GM19463 (cell line): ENCODE measurements at regions not wholly inside any gene's neighbourhood (a gene's known extent, or its start where the extent isn't known, plus 50 kb on each side); places are given as distances from the start of the nearest gene placed in this dataset.
"Not testable (repeated sequence)": the region's sequence is repeated elsewhere in the genome, so short reads cannot be mapped to it uniquely, and the experiment has no call there.

Experiments
- ATAC-seq: cut with Tn5 transposase; IDR thresholded peaks from one replicate; pipeline ENCODE4 v1.9.1; 2021; ENCODE audit warnings: mild to moderate bottlenecking, moderate library complexity; ENCODE audit not compliant: unreplicated experiment

DNA sequence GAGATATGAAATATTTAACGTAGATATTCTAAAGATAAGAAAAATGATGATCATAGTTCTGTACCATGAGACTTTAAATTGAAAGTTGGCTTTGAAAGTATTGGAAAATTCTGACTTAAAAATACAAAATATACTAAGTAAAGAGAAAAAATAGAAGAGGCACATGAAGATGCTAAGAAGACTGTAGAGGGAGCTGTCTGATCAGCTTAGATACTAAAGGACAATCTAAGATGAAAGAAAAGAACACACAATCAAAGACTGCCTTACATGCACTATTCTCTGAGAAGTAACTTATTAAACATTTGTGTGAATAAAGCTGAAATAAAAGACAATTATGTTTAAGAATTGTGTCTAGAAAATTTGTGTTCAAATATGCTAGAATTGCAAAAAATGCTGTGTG lies 55.1 kb downstream of the RBMXL2 start:
- no peak for ATAC-seq

DNA sequence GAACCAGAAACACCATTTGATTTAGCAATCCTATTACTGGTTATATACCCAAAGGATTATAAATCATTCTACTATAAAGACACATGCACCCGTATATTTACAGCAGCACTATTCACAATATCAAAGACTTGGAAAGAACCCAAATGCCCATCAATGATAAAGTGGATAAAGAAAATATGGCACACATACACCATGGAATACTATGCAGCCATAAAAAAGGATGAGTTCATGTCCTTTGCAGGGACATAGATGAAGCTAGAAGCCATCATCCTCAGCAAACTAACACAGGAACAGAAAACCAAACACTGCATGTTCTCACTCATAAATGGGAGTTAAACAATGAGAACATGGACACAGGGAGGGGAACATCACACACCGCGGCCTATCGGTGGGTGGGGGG lies 61.3 kb downstream of the RBMXL2 start:
- not testable (repeated sequence) for ATAC-seq

DNA sequence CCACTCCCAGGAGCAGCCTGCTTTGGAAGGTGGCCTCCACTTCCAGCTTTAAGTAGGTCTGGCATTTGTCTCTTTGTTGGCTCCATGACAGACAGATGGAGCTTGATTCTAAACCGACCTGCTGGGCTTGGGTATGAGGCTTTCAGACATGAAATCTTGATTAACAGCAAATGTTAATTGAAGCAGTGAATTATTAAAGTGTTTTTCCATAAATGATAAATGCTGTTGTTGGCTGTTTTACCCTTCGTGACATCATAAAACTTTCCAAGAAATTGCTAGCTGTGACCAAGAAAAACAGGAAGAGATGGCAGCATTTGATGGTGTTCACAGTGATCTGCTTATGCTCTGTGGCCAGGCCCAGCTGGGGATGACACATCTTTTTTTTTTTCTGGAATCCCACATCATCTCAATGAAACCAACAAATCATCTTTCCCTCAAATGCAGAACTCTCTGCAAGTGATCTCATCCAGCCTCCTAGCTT lies 66.1 kb downstream of the RBMXL2 start:
- ATAC-seq, result no peak

DNA sequence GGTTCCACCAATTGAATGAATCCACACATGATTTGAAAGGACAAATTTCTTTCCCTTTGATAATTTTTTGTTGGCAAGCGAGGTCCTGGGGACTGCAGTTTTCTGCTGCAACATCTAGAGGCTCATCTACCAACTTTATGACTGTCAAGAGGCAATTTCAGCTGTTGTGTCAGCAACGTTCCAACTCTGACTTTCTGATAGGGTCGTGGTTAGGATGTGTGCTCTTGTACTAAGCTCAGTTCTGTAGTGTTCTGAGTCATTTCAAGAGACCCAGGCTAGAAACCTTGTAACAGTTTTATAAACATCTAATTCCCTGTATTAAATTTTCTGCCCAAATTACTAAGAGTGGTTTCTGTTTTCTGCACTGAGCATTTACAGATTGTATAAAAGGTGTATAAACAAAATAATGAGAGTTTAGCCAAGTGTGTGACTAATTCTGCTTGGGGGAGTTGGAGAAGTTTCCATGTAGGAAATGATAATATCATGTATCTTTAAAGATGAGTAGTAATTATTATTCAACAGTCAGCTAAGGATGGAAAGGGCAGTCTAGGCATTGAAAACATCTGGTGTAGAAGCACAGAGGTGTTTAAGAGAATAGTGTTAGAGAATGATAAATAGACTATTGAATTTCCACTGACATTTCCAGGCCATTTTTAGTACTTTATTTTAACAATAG lies 72.2 kb downstream of the RBMXL2 start:
- peak; percentile 47 for ATAC-seq

DNA sequence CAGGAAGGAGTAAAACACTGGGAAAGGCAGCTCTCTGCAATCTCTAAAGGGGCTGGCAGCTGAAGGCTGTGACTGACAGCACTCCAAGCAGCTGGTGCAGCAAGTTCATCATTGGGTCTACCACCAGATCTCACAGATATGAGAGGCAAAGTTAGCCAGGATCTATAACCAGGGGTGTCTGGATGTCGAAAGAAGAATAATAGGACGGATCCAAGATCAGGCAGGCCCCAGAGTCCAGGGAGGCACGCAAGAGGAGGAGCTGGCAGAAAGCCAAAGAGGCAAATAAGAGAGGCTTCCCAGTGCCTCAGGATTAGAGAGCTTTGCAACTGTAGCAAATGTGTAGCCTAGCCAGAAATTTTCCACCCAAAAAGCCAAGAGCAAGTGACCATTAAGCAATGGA lies 77.1 kb downstream of the RBMXL2 start:
- ATAC-seq, result no peak

DNA sequence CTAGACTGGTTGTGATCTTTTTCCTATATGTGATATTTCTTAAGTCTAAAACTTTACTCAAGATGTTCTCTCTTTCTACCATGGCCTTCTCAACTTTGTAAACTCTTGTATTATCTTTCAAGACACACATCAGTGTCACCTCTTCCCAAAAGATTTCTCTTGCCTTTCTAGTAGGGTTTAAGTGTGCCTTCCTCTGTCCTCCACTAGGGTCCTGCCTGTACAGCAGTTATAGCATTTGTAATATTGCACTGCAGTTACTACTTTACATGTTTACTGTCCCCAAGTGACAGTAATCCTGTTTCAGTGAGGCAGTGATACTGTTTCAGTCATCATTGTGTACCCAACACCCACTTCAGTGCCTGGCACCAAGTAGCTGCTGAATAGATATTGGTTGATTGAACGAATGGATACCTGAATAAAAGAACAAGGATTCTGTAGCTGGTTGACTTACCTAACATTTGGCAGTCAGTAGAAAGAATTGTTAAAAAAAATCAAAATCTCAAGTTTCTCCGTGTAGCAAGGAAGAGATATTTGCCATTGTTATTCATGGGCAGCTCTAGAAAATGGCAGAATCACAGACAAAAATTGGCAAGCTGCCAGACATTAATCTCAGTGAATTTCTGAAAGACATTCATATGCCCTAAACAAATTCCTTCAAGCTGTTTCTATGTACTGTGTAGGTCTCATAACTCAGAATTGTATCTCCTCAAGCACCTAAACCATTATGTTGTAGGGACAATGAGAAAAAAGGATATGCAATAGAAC lies 79.4 kb downstream of the RBMXL2 start:
- no peak for ATAC-seq

DNA sequence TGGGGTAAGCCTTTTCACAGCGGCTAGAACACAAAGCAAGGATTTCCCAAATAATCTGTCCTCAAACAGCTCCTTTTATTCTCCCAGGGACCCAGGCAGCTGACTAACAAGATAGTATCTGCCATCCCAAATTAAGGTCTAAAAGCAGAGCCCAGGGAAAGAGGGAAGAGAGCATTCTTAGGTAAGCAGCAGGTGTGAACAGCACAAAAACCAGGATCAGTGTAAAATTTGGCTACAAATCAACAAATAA lies 79.9 kb downstream of the RBMXL2 start:
- no peak for ATAC-seq

DNA sequence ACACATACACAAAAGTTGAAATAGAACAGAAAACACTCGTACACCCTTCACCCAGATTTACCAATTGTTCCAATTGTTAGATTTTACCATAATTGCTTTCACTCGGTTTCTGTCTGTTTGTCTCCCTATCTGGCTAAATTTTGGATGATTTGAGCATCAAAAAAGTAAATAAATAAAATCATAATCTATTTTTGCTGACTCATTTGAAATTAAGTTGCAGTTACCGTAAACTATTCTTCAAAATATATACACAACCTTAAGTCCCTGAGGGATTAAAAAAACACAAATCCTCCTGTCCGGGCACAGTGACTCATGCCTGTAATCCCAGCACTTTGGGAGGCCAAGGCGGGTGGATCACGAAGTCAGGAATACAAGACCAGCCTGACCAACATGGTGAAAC lies 81.3 kb upstream of the SYT9 start:
- ATAC-seq, result no peak

DNA sequence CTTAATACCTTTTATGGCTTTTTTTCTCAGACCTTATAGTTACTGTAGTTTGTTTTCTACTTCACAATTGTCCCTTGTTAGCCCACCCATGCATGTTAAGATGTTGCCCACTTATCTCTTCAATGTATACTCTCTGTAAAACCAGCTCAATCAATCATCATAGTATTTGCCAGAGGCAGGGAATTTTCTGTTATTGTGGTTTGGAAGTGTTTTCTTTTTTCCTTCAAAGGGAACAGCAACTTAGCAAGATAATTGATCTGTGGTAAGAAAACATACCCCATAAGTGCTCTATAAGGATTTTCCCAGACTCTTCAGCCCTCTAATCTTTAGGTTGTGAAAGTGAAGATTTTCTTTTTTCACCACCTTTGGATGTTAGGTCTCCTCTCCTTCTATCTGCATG lies 76.7 kb upstream of the SYT9 start:
- no peak for ATAC-seq

DNA sequence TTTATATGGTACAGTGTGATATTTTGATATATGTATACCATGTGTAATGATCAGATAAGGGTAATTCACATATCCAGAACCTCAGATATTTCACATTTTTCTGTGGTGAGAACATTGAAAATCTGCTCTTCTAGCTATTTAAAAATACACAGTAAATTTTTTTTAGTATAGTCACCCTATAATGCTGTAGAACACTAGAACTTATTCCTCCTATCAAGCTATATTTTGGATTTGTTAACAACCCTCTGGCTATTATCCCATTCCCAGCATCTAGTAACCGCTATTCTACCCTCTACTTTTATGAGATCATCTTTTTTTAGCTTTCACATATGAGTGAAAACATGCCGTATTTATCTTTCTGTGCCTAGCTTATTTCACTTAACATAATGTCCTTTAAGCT lies 65.5 kb upstream of the SYT9 start:
- no peak for ATAC-seq

DNA sequence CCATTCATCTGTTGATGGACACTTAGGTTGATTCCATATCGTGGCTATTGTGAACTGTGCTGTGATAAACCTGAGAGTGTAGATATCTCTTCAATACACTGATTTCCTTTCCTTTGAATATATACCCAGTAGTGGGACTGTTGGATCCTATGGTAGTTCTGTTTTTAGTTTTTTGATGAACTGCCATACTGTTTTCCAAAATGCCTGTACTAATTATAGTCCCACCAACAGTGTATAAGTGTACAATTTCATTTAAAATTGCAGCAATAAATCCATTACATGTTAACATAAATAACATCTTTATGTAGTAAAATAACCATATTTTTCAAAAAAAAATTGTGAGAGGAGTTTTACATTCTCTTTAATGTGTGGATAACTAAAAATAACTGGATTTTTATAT lies 65.0 kb upstream of the SYT9 start:
- no peak for ATAC-seq

DNA sequence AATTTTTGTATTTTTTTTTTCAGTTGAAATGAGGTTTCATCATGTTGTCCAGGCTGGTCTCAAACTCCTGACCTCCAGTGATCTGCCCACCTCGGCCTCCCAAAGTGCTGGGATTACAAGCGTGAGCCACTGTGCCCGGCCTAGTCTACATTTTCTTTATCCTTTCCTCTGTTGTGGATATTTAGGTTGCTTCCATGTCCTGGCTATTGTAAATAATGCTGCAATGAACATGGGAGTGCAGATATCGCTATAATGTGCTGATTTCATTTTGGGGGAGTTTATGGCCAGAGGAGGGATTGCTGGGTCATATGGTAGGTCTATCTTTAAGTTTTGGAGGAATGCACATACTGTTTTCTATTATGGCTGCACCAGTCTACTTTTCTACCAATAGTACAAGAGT lies 58.9 kb upstream of the SYT9 start:
- not testable (repeated sequence) for ATAC-seq

DNA sequence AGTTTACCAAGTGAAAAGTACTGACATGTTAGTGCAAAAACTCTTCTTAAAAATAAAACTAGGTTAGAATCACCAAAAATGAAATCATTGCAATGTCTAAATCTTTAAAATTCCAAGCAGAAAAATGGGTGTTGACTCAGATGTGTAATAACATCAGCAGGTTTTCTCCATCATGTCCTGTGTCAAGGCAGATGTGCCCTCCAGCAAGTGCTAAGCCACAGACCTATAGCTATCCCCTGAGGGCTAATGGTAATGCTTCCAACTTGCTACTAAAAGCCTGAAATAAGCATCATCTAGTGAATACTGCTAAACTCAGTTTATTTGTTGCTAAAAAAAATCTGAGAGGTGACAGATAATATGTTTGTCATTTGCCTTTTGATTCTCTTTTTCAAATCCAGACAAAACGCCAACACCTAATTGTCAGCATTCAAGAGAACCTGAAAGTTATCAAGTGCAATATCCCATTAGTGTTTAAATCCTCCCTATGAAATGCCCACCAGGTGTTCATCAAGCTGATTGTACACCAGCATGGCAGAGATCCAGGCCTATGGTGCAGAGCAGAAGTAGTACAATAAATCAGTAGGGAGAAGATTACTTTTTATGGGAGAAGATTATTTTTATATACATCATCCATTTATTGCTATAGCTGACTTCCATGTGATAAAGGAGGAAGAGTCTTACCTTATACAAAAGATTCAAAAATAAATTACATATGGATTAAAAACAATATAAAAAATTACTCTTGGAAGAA lies 55.1 kb upstream of the SYT9 start:
- ATAC-seq, result no peak

DNA sequence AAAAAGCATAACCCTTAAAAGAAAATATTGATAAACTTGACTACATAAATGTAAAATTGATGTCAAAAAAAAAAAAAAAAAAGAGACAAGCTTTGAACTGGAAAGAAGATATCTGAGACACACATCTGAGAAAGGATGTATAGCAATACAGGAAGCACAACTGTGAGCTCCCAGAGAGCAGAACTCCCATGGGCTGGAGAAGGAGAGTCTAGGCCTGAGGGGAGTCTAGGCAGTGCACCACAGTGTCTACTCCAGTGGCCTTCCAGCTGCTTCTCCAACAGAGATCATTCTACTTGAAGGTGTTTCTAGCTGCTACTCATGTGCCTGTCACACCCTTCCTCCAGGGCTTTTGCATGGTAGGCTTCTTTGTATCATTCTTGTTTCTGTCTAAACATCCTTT lies 54.2 kb upstream of the SYT9 start:
- no peak for ATAC-seq
